ENCODE measurements at regions not wholly inside any gene's neighbourhood (a gene's known extent, or its start where the extent isn't known, plus 50 kb on each side); places are given as distances from the start of the nearest gene placed in this dataset.

DNA sequence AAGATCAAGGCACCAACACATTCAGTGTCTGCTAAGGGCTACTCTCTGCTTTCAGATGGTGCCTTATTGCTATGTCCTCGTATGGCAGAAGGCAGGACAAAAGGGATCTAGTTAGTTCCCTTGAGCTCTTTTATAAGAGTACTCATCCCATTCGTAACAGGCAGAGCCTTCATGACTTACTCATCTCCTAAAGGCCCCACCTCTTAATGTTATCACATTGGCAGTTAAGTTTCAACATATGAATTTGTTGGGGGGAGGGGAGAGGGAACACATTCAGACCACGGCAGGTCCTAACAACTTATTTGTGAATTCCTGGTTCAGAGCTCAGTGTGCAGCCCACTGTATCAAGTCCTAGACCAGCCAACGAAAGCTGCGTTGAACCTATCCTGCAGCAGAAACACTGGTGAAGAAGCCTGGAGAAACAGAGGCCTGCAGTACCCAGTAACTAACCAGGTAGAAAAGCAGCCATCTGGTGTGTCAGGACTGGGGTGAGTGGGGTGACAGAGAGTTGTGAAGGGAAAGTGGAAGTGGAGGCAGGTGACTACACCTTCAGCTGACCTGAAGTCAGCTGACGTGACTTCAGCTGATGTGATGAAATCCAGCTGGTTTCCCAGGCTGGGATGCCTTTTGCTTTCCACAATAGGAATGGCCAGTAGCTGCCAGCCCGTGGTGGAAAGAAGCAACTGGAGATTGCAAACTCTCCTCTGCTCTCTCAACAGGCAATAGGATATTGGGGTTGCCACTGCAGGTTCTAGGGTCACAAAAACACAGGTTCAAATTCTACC is 101.6 kb upstream of the PLXNC1 start:
- no peak overlapping the region for H3K4me3 ChIP-seq
- no peak for DNase-seq (ENCODE audit: low spot score in 2 of 2)
- H3K36me3 ChIP-seq: no peaks in the 10 kb centered on the region
- no peak overlapping the region for H3K27ac ChIP-seq
- no peaks in the 10 kb centered on the region for H3K27me3 ChIP-seq
- WGBS, 2 donors: 84 to 86% methylated on average over 7 of the region's 7 CpGs
- no peaks in the 10 kb centered on the region for H3K9me3 ChIP-seq
- TF ChIP-seq, protein P1, sequence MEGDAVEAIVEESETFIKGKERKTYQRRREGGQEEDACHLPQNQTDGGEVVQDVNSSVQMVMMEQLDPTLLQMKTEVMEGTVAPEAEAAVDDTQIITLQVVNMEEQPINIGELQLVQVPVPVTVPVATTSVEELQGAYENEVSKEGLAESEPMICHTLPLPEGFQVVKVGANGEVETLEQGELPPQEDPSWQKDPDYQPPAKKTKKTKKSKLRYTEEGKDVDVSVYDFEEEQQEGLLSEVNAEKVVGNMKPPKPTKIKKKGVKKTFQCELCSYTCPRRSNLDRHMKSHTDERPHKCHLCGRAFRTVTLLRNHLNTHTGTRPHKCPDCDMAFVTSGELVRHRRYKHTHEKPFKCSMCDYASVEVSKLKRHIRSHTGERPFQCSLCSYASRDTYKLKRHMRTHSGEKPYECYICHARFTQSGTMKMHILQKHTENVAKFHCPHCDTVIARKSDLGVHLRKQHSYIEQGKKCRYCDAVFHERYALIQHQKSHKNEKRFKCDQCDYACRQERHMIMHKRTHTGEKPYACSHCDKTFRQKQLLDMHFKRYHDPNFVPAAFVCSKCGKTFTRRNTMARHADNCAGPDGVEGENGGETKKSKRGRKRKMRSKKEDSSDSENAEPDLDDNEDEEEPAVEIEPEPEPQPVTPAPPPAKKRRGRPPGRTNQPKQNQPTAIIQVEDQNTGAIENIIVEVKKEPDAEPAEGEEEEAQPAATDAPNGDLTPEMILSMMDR (IDR thresholded peaks at IDR 0.05): no peak
- TF ChIP-seq EP300 (IDR thresholded peaks at IDR 0.05) (no peak), POLR2A (IDR thresholded peaks at IDR 0.05) (no peak)
- peaks cover 0 to 8% (median 0%) of the 10 kb centered on the region in 4 donors for H3K4me1 ChIP-seq

DNA sequence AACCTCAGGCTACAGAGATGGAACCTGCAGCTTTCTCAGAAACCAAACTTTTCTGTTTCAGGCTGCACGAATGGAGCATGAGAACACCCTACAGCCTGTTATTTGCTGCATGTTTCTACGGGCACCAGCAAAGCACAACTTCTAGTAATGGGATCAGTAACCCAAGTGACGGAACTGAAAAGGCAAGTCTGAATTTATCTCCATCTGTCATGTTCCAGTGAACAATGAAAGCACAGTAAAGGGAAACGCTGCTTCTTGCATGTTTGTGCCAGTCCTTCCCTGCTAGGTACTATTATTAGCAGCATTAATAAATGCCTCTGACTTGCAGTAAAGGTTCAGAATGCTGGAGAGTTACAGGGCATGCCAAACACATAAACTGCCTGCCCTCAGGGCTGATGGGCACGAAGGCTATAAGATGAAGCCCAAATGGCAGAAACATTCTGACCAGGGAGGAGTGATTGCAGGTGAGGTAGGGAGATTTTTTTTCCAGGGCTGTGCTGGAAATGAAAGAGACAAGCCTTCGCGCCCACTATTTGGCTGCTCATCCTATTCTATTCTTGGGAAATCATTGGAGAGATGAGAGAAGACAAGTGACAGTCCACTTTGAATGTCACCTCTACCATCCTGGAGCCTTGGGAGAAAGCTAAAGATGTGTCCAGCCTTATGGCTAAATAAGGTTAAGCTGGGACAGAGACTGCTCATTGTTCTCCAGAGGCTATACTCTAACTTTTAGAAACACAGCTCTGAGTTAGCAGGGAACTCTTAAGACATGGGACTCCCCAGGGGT is 100.4 kb upstream of the PLXNC1 start:
- no peak for DNase-seq (ENCODE audit: low spot score in 2 of 2)
- Histone ChIP-seq H3K9me3 (no peaks in the 10 kb centered on the region), H3K4me3 (no peak overlapping the region), H3K27ac (no peak overlapping the region), H3K4me1 (peaks cover 0 to 5% (median 0%) of the 10 kb centered on the region in 4 donors), H3K27me3 (no peaks in the 10 kb centered on the region), H3K36me3 (no peaks in the 10 kb centered on the region)
- TF ChIP-seq, protein P1 (IDR thresholded peaks at IDR 0.05): no peak
- no peak for TF ChIP-seq EP300 (IDR thresholded peaks at IDR 0.05)
- TF ChIP-seq POLR2A (IDR thresholded peaks at IDR 0.05): no peak
- WGBS, 2 donors: 60 to 68% methylated on average over 7 of the region's 7 CpGs

DNA sequence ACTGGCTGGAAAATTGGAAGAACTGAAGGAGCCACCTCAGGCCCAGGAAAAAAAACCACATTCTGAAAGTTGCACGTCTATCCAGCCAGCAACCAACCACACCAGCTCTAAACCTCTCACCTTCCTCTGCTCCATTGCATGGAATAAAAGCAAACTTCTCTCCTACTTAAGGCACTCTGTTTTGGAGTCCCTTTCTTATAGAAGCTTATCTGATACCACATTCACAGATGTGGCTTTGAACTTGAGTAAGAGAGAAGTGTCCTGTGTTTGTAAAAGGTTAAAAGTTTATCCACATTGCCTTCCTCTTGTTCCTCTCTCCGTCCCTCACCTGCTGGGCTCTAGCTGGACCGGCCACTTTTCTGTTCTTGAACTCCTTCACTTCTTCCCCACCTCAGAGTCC is 99.6 kb upstream of the PLXNC1 start:
- WGBS, 2 donors: 84 to 85% methylated on average over 3 of the region's 3 CpGs
- Histone ChIP-seq H3K27ac (no peak overlapping the region), H3K27me3 (no peaks in the 10 kb centered on the region), H3K4me1 (peaks cover 0 to 9% (median 0%) of the 10 kb centered on the region in 4 donors), H3K9me3 (no peaks in the 10 kb centered on the region), H3K4me3 (no peak overlapping the region), H3K36me3 (no peaks in the 10 kb centered on the region)
- no peak for DNase-seq (ENCODE audit: low spot score in 2 of 2)
- TF ChIP-seq, protein P1 (IDR thresholded peaks at IDR 0.05): no peak
- TF ChIP-seq POLR2A (IDR thresholded peaks at IDR 0.05) (no peak), EP300 (IDR thresholded peaks at IDR 0.05) (no peak)

DNA sequence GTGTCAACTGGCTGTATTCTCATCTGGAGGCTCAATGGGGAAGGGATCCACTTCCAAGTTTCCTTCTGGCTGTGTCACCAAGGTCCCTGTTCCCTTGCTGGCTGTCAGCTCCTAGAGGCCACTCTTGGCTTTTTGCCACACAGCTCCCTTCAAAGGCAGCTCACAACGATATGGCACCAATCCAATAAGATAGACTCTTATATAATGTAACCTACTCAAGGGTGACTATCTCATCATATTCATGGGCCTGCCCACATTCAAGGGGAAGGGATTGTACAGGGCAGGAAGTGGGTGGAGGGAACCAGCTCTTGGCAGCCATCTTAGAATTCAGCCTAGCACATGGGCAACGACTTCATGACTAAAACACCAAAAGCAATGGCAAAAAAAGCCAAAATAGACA is 98.7 kb upstream of the PLXNC1 start:
- TF ChIP-seq POLR2A (IDR thresholded peaks at IDR 0.05) (no peak), EP300 (IDR thresholded peaks at IDR 0.05) (no peak)
- TF ChIP-seq, protein P1 (IDR thresholded peaks at IDR 0.05): no peak
- no peak for DNase-seq (ENCODE audit: low spot score in 2 of 2)
- no peaks in the 10 kb centered on the region for H3K36me3 ChIP-seq
- no peak overlapping the region for H3K4me3 ChIP-seq
- peaks cover 0 to 9% (median 0%) of the 10 kb centered on the region in 4 donors for H3K4me1 ChIP-seq
- H3K9me3 ChIP-seq: no peaks in the 10 kb centered on the region
- 77 to 88% methylated on average over 2 of the region's 2 CpGs for WGBS, 2 donors
- no peaks in the 10 kb centered on the region for H3K27me3 ChIP-seq
- no peak overlapping the region for H3K27ac ChIP-seq

DNA sequence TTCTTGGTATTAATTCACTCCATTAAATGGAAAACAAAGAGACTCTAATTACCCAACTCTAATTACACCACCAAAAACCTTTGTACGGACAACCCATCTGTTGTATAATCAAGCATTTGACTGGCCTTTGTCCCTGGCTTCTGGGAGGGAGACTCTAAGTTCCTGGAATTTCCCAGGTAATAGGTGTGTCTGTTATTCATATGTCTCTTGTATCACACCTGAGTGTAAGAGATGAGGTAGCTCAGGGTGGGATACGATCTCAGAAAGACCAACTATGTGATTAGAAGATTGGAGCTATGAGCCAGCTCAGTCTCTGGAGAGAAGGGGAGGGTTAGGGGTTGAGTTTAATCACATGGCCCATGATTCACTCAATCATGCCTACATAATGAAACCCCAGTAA is 94.7 kb upstream of the PLXNC1 start:
- WGBS, 2 donors: 96 to 98% methylated on average over 2 of the region's 2 CpGs
- H3K4me3 ChIP-seq: no peak overlapping the region
- no peak overlapping the region for H3K27ac ChIP-seq
- no peaks in the 10 kb centered on the region for H3K36me3 ChIP-seq
- TF ChIP-seq EP300 (IDR thresholded peaks at IDR 0.05): no peak
- TF ChIP-seq, protein P1 (IDR thresholded peaks at IDR 0.05): no peak
- no peak for TF ChIP-seq POLR2A (IDR thresholded peaks at IDR 0.05)
- no peak for DNase-seq (ENCODE audit: low spot score in 2 of 2)
- no peaks in the 10 kb centered on the region for H3K9me3 ChIP-seq
- no peaks in the 10 kb centered on the region for H3K27me3 ChIP-seq
- H3K4me1 ChIP-seq: peaks cover 0 to 13% (median 0%) of the 10 kb centered on the region in 4 donors
